HepG2 (cell line): ENCODE measurements at regions not wholly inside any gene's neighbourhood (a gene's known extent, or its start where the extent isn't known, plus 50 kb on each side); places are given as distances from the start of the nearest gene placed in this dataset.
A peak's percentile ranks its signal among the peaks of the same experiment; 100 is the strongest.

Experiments
- AHR ChIP-seq: IDR thresholded peaks from 2 replicates; pipeline ENCODE4 v1.6.1; 2018; ENCODE audit warnings: missing genetic modification reagents, missing compliant biosample characterization
- FOXA3 ChIP-seq: IDR thresholded peaks from 2 replicates; pipeline ENCODE4 v1.6.1; 2016; ENCODE audit warnings: missing genetic modification reagents, missing compliant biosample characterization
- HOXA3 ChIP-seq: sonication (generic); formaldehyde crosslinking; IDR thresholded peaks from 2 replicates; pipeline ENCODE4 v1.5.0; 2020; ENCODE audit warnings: missing genetic modification reagents
- IRF2 ChIP-seq: IDR thresholded peaks from 2 replicates; pipeline ENCODE4 v1.6.1; 2018; ENCODE audit warnings: missing genetic modification reagents, missing compliant biosample characterization
- ISX ChIP-seq: sonication (generic); formaldehyde crosslinking; conservative IDR thresholded peaks from 2 replicates; pipeline ENCODE4 v1.5.0; 2020; ENCODE audit warnings: missing genetic modification reagents
- RXRB ChIP-seq: IDR thresholded peaks from 2 replicates; pipeline ENCODE4 v1.6.1; 2016; ENCODE audit warnings: borderline replicate concordance, missing genetic modification reagents, missing compliant biosample characterization
- SAP130 ChIP-seq: IDR thresholded peaks from 2 replicates; pipeline ENCODE4 v1.6.1; 2016; ENCODE audit warnings: low read depth
- SIX1 ChIP-seq: sonication (generic); formaldehyde crosslinking; IDR thresholded peaks from 2 replicates; pipeline ENCODE4 v1.4.0; 2020; ENCODE audit warnings: missing genetic modification reagents, borderline replicate concordance
- SKI ChIP-seq: fragments of 450-650 bp; IDR thresholded peaks from one replicate; pipeline ENCODE4 v1.6.1; 2018; ENCODE audit warnings: mild to moderate bottlenecking; ENCODE audit not compliant: partially characterized antibody
- SOX5 ChIP-seq: IDR thresholded peaks from 2 replicates; pipeline ENCODE4 v1.6.1; 2016; ENCODE audit warnings: borderline replicate concordance
- ZC3H4 ChIP-seq: sonication (generic); formaldehyde crosslinking; IDR thresholded peaks from 2 replicates; pipeline ENCODE4 v1.4.0; 2020; ENCODE audit warnings: missing genetic modification reagents, borderline replicate concordance
- ZMYM4 ChIP-seq: sonication (generic); formaldehyde crosslinking; IDR thresholded peaks from 2 replicates; pipeline ENCODE4 v1.8.1; 2023; ENCODE audit warnings: mild to moderate bottlenecking, missing genetic modification reagents
- ZNF124 ChIP-seq: sonication (generic); formaldehyde crosslinking; IDR thresholded peaks from 2 replicates; pipeline ENCODE4 v1.4.0; 2020; ENCODE audit warnings: missing genetic modification reagents
- ZNF234 ChIP-seq: sonication (generic); formaldehyde crosslinking; conservative IDR thresholded peaks from 2 replicates; pipeline ENCODE4 v1.5.1; 2020; ENCODE audit warnings: mild to moderate bottlenecking, missing genetic modification reagents
- ZNF296 ChIP-seq: sonication (generic); formaldehyde crosslinking; conservative IDR thresholded peaks from 2 replicates; pipeline ENCODE4 v1.5.0; 2020; ENCODE audit warnings: mild to moderate bottlenecking, missing genetic modification reagents
- ZNF367 ChIP-seq: sonication (generic); formaldehyde crosslinking; IDR thresholded peaks from 2 replicates; pipeline ENCODE4 v1.4.0; 2020; ENCODE audit warnings: missing genetic modification reagents, borderline replicate concordance
- ZNF629 ChIP-seq: sonication (generic); formaldehyde crosslinking; conservative IDR thresholded peaks from 2 replicates; pipeline ENCODE4 v1.5.0; 2020; ENCODE audit warnings: missing genetic modification reagents
- ZNF839 ChIP-seq: sonication (generic); formaldehyde crosslinking; IDR thresholded peaks from 2 replicates; pipeline ENCODE4 v1.4.0; 2020; ENCODE audit warnings: missing genetic modification reagents, mild to moderate bottlenecking, borderline replicate concordance
- TF ChIP-seq, protein P1 (sequence below): sonication (generic); formaldehyde crosslinking; IDR thresholded peaks from 2 replicates; pipeline ENCODE4 v1.5.1; 2020; ENCODE audit warnings: mild to moderate bottlenecking, missing genetic modification reagents, borderline replicate concordance
- TF ChIP-seq, protein P2 (sequence below): sonication (generic); formaldehyde crosslinking; IDR thresholded peaks from 2 replicates; pipeline ENCODE4 v1.5.1; 2020; ENCODE audit warnings: missing genetic modification reagents, mild to moderate bottlenecking, borderline replicate concordance
- TF ChIP-seq, protein P3 (sequence below): sonication (generic); formaldehyde crosslinking; conservative IDR thresholded peaks from 2 replicates; pipeline ENCODE4 v1.4.0; 2020; ENCODE audit warnings: missing genetic modification reagents
- TF ChIP-seq, protein P4 (sequence below): sonication (generic); formaldehyde crosslinking; IDR thresholded peaks from 2 replicates; pipeline ENCODE4 v1.4.0; 2020; ENCODE audit warnings: low read depth, missing genetic modification reagents
- TF ChIP-seq, protein P5 (sequence below): sonication (generic); formaldehyde crosslinking; IDR thresholded peaks from 2 replicates; pipeline ENCODE4 v1.8.0; 2023; ENCODE audit warnings: mild to moderate bottlenecking, missing genetic modification reagents

DNA sequence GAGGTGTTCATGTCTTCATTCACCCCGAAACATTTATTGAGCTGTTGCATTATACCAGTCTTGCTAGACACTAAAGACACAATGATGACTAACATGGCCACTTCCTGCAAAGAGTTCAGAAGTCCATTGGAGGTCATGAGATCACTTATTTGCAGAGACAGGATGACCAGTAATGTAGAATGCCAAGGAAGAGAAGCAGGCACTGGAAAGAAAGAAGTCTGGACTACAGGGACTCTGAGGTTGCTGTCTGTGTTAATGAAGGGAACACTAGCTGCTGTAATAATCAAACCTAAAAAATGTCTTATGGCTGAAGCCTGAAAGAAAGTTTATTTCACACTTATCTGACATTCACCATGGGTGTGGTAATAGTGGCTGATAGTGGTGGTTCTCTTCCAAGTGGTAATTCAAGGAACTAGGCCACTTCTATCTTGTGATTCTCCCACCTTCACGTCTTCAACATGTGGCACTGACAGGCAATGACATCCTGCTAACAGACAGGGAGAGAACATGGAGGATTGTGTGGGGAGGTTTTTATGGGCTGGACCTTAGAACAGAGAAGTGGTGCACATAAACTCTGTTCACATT, 89.2 kb upstream of the MKLN1 start (continued):
- TF ChIP-seq, protein P1, sequence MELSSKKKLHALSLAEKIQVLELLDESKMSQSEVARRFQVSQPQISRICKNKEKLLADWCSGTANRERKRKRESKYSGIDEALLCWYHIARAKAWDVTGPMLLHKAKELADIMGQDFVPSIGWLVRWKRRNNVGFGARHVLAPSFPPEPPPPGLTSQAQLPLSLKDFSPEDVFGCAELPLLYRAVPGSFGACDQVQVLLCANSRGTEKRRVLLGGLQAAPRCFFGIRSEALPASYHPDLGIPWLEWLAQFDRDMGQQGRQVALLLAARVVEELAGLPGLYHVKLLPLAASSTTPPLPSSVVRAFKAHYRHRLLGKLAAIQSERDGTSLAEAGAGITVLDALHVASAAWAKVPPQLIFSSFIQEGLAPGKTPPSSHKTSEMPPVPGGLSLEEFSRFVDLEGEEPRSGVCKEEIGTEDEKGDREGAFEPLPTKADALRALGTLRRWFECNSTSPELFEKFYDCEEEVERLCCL (CRISPR knock-in tag), result no peak
- TF ChIP-seq, protein P2, sequence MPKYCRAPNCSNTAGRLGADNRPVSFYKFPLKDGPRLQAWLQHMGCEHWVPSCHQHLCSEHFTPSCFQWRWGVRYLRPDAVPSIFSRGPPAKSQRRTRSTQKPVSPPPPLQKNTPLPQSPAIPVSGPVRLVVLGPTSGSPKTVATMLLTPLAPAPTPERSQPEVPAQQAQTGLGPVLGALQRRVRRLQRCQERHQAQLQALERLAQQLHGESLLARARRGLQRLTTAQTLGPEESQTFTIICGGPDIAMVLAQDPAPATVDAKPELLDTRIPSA (CRISPR knock-in tag), result no peak
- TF ChIP-seq SOX5 (CRISPR knock-in tag) (peak; percentile 51; the same call in 1 of the 2 replicates), RXRB (CRISPR knock-in tag) (peak; percentile 61; the same call in 1 of the 2 replicates), SIX1 (no peak), FOXA3 (CRISPR knock-in tag) (peak; percentile 60), ZNF234 (CRISPR knock-in tag) (no peak), ZNF629 (no peak), AHR (CRISPR knock-in tag) (no peak), ZMYM4 (no peak), ZNF296 (CRISPR knock-in tag) (no peak), ZNF124 (CRISPR knock-in tag) (no peak), ISX (CRISPR knock-in tag) (no peak), SAP130 (CRISPR knock-in tag) (peak; percentile 49), HOXA3 (no peak), ZNF839 (CRISPR knock-in tag) (no peak), ZNF367 (CRISPR knock-in tag) (no peak), SKI (no peak), IRF2 (CRISPR knock-in tag) (no peak), ZC3H4 (CRISPR knock-in tag) (no peak)
- TF ChIP-seq, protein P3, sequence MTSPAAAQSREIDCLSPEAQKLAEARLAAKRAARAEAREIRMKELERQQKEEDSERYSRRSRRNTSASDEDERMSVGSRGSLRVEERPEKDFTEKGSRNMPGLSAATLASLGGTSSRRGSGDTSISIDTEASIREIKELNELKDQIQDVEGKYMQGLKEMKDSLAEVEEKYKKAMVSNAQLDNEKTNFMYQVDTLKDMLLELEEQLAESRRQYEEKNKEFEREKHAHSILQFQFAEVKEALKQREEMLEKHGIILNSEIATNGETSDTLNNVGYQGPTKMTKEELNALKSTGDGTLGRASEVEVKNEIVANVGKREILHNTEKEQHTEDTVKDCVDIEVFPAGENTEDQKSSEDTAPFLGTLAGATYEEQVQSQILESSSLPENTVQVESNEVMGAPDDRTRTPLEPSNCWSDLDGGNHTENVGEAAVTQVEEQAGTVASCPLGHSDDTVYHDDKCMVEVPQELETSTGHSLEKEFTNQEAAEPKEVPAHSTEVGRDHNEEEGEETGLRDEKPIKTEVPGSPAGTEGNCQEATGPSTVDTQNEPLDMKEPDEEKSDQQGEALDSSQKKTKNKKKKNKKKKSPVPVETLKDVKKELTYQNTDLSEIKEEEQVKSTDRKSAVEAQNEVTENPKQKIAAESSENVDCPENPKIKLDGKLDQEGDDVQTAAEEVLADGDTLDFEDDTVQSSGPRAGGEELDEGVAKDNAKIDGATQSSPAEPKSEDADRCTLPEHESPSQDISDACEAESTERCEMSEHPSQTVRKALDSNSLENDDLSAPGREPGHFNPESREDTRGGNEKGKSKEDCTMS (CRISPR knock-in tag), result no peak
- TF ChIP-seq, protein P4, sequence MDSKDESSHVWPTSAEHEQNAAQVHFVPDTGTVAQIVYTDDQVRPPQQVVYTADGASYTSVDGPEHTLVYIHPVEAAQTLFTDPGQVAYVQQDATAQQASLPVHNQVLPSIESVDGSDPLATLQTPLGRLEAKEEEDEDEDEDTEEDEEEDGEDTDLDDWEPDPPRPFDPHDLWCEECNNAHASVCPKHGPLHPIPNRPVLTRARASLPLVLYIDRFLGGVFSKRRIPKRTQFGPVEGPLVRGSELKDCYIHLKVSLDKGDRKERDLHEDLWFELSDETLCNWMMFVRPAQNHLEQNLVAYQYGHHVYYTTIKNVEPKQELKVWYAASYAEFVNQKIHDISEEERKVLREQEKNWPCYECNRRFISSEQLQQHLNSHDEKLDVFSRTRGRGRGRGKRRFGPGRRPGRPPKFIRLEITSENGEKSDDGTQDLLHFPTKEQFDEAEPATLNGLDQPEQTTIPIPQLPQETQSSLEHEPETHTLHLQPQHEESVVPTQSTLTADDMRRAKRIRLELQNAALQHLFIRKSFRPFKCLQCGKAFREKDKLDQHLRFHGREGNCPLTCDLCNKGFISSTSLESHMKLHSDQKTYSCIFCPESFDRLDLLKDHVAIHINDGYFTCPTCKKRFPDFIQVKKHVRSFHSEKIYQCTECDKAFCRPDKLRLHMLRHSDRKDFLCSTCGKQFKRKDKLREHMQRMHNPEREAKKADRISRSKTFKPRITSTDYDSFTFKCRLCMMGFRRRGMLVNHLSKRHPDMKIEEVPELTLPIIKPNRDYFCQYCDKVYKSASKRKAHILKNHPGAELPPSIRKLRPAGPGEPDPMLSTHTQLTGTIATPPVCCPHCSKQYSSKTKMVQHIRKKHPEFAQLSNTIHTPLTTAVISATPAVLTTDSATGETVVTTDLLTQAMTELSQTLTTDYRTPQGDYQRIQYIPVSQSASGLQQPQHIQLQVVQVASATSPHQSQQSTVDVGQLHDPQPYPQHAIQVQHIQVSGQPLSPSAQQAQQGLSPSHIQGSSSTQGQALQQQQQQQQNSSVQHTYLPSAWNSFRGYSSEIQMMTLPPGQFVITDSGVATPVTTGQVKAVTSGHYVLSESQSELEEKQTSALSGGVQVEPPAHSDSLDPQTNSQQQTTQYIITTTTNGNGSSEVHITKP (CRISPR knock-in tag), result no peak
- TF ChIP-seq, protein P5, sequence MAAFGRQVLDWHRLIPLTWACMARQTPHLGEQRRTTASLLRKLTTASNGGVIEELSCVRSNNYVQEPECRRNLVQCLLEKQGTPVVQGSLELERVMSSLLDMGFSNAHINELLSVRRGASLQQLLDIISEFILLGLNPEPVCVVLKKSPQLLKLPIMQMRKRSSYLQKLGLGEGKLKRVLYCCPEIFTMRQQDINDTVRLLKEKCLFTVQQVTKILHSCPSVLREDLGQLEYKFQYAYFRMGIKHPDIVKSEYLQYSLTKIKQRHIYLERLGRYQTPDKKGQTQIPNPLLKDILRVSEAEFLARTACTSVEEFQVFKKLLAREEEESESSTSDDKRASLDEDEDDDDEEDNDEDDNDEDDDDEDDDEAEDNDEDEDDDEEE (CRISPR knock-in tag), result no peak
